HG03354 (cell line): ENCODE measurements at regions not wholly inside any gene's neighbourhood (a gene's known extent, or its start where the extent isn't known, plus 50 kb on each side); places are given as distances from the start of the nearest gene placed in this dataset.

ENCODE experiments used
- ATAC-seq: cut with Tn5 transposase; IDR thresholded peaks from one replicate; pipeline ENCODE4 v1.9.1; 2021; ENCODE audit warnings: mild to moderate bottlenecking; ENCODE audit not compliant: unreplicated experiment, poor library complexity, severe bottlenecking

DNA sequence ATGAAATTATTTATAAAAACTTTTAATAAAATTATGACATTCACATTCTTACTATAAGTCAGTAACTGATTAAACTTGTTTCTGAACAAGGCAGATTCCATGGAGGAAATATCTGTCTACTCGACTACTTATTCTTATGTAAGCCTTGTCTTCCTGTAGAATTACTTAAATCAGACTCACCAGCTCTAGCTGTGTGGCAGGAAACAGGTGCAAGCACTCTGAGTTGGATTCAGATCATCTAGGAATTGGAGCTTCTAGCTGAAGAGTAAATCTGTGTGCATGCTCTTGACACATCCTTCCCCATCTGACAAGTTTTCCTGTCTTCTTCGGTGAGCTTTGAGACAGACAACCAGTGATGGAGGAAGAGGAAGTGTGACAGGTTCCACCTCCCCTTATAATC, 284.7 kb downstream of the TRIB2 start:
- no peak for ATAC-seq

DNA sequence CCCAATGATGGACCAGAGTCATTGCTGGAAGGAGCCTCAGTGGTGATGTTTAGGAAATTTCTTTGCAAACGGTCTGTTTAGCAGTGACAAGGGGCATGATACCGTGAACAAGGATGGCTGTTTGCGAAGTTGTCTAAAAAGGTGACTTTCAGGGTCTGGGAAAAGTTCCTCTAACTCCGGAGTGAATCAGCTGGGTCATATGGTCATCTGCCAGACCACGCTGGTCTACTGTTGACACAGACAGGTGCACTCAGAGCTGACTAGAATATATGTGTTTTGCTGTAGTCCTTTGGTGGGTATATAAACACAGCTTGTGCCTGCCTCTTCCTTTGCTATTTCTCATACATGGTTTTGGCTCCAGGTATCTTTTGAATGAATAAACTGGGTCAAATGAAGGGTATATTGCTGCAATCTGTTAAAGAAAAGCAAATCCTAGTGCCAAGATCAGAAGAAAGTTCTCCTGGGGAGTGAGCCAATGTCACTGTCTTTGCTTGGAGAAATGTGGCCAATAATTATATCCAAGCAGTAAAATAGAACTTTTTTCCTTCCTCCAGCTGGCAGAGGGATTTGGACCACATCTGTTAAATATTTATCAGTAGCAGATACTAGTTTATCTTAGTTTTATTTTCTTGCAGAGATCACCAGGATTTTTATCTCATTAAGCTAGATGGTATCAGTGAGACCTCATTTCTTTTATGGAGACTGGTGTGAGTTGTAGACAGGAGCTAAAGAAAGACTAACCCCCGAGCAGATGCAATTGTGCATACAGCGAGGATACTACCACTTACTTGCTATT, 286.0 kb downstream of the TRIB2 start:
- no peak for ATAC-seq

DNA sequence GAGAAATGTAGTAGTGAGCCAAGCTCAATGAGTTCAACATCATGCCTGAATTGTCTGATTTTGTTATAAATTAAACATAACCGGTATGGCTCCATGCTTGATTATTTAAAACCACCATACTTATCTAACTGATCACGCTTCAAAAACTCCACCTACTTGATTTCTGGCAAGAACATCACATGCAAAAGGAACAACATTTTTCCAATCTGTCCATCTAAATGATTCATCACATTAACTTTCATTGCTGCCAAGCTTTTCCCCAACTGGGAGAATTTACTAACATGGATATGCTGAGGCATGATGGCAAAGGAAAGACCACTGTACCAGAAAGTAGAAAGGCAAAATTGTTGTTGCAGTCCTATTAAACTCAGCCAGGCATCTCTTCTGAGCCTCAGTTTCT, 286.8 kb downstream of the TRIB2 start:
- no peak for ATAC-seq

DNA sequence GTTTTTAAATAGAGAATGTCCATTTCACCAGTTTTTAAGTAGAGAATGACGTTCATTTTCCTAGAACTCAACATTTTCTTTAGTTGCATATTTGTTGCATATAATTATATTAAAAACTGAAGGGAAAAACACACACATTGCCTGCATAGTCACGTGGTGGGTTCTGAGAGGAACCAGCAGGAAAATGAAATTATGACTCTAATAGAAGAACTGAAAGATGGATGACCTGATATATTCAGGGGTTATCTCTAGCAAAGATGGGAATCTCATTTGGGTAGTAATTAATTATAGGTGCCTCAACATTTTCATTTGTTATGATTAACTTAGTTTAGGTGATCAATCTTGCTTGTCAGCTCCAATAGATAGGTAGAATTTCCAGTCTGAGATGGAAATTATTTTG, 288.3 kb downstream of the TRIB2 start:
- ATAC-seq, result no peak

DNA sequence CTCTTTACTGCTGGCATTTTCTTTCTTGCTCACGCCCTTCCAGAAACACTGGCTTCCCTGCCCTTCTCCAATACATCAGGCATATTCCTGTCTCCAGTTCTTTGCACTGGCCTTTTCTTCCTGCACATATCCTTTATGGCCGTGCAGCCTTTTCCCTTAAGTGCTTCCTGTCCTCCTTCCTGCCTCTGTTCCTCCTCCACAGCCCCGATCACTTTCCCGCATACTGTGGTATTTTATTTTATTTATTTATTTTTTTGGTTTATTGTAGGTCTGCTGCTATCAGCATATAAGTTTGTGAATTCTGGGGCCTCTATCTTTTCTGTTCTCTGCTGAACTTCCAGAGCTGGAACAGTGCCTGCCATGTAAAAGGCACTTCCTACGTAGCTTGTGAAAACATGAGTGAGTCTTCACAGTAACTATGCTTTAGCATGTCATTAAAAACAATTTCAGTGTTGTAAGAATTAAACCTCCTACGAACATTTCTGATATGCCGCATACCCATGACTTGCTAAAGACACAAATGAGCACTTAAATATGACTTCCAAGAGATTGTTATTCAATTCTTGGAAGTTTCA, 289.1 kb downstream of the TRIB2 start:
- ATAC-seq, result no peak

DNA sequence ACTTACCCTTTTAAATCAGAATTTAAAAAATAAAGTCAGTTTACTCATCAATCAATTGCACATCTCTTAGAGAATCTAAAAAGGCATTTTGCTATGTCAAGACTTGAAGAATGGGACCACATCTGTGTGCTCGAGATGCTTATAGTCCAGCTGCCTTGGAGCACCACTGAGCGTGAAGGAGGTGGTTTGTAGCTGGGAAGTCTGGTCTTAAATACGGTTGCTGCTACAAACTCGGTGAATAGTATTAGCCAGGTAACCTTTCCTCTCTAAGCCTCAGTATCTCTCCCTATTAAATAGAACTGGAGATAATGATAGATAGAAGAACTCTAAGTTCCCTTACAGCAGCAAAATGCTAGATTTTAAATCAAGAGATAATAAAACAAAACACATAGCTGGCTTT, 289.7 kb downstream of the TRIB2 start:
- ATAC-seq, result no peak

DNA sequence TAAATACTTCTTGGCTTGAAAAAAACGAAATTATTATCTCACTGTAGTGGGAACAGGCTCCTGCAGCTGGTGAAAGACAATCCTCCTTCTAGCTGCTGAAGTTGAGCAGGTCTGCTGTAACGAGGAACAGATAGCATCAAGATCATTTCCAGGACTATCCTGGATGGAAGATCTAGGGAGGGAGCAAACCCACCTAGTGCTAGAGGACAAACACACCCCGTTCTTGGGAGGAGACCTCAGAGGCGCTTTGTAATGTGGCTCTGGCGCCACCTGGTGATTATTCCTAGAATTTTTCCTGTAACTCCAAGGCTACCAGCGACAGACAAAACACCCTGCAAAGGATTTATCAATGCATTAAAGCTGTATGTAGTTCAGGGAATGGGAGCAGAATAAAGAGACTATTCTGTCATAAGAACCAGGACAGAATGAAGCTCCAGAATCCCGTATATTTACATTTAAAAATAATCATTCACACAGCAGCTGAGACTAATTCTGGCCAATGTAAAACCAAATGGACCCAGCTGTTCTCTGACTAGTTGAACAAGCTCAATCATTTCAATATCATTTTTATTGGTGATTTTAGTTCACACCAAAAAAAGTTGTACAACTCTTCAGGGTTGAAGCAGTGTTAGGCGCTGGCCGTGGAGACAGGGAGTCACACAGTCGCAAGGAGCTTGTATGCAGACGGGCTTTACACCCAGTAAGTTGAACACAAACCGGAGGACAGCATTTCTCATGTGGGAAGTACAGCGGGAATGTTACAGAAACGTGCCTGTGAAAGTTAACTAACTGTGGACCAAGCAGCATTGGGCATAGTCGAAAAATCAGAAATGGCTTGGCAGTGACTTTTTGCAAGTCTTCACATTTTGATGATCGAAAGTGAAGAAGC, 290.3 kb downstream of the TRIB2 start:
- peak; percentile 89 for ATAC-seq

DNA sequence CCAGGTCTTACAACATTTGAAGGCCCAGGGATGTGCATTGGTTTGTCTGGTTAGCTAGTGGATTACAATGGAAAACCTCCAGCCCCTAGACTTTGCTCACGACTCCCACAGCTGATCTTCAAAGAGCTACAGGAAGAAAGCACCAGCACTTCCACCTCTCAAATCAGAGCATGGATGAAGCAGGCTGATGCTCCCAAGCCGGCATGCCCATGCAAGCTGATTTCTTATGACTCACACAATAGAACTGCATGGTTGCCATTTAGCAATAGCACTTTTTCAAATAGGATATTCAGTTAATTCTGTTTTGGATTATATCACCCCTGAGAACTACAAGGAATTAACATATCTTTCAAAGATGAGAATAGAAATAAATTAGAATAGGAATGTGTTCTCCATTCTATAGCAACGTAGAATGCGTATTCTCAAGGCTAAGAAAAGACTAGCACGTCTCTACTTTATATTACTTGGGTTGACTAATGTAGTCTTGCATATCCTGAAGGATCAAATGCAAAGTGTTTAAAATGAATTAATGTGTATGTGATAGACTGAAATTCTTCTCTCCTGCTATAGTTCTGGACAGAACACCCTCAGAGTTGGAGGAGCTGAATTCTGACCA, 292.4 kb downstream of the TRIB2 start:
- ATAC-seq, result no peak

DNA sequence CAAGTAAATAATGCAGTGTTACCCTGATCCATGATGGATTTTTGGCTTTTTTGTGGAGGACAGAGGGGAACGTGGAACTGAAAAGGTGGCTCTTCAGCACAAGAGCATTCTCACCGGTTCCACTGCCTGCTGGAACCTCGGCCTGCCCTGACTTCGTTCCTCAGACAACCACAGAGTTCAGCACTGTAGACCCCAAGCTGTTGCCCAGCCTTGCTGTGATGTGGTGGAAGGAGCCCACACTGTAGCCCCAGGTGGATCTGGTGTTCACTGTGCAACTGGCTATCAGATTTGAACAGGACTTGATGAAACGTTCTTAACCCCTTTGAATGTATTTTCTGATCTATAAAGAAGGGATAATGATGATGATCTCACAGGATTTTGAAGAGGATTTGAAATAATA, 293.5 kb downstream of the TRIB2 start:
- ATAC-seq, result no peak

DNA sequence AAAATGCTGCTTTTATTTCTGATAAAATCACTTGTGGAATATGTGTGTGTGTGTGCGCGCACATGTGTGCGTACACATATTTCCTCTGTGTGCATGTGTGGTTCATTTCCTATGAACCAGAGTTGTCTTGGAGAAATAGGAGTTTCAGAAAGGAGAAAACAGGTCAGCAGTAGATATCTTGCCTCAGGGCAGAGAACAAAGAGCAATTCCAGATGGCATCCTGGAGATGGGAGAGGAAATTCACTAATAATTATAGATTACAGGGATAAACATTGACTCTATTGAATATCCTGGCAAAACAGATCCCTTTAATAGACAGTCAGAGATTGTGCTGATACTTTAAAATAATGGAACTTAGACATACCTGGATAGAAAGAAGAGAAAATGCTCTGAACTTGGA, 298.0 kb downstream of the TRIB2 start:
- no peak for ATAC-seq

DNA sequence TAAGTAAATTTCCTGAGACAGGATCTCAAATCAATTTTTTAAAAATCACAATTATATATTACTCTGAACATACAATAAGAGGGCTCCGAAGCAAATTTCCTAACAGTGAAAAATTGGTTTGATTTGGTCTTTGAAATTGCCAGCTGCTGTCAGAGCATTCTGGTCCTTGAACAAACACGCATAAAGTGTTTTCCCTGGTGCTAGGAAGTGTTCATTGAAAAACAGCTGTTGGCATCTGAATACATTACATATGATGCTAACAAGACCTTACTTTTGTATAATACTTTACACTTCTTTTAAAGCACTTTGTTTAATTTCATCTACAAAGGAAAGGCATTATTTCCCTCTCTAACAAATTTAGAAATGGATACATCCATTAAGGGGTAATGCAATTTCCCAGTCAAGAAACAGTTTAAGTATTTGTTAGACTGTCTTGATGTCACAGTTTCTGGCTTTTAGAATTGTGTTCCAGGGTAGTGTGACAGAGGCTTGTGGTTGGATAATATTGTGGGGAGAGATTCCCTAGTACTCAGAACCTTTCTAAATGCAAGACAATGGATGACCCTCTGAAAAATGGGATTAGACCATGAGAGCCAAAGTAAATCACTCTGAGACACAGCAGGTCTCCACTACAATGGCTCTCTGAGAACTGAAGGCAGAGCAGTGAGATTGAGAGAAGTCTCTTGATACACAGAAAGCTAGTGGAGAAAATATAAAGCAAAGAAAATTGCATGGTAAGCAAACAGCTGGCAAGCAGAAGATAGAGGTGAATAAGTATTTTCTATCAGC, 299.0 kb downstream of the TRIB2 start:
- ATAC-seq, result no peak

DNA sequence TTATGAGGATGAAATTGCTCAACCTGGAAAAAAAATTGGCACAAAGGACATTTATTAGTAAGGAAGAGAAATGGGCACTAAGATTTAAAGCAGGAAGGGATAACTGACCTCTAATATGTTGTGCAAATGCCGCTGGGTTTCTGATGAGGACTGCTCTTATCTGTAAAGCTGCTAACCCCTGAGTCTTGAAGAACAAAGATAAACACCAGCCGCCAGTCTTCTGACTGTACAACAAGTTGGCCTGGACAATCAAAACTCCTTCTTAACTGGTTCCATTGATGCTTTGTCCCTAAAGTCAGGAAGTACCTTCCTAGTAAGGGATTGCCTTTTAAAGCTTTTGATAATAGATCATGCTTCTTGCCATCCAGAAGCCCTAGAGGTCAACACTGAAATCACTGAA, 301.8 kb downstream of the TRIB2 start:
- ATAC-seq, result no peak

DNA sequence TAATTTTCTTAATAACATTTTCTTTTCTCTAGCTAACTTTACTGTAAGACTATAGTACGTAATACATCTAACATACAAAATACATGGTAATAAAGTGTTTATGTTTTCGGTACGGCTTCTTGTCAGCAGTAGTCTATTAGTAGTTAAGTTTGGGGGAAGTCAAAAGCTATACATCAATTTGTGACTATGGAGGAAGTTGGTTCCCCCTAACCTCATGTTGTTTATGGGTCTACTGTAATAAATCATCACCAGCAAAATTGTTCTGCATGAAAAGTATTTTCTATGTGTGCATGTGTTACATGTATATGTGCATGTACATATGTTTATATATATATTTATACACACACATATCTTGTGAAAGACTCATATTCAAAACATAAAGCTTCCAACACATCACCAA, 303.0 kb downstream of the TRIB2 start:
- no peak for ATAC-seq

DNA sequence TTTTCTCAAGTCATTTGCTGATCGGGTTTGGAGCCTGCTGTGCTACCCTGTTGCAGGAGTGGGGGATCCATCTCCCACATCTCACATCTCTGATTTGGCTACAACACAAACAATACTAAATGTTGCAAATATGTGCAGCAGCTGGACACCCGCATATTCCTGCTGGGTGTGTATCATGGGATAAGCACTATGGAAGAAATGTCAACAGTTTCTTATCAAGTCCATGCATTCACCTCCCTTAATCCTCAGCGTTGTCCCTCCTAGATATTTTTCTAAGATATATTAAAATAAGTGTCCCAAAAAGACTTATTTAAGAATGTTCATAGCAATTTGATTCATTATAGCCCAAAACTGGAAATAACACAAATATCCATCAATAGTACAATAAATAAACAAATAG, 303.7 kb downstream of the TRIB2 start:
- ATAC-seq, result no peak

DNA sequence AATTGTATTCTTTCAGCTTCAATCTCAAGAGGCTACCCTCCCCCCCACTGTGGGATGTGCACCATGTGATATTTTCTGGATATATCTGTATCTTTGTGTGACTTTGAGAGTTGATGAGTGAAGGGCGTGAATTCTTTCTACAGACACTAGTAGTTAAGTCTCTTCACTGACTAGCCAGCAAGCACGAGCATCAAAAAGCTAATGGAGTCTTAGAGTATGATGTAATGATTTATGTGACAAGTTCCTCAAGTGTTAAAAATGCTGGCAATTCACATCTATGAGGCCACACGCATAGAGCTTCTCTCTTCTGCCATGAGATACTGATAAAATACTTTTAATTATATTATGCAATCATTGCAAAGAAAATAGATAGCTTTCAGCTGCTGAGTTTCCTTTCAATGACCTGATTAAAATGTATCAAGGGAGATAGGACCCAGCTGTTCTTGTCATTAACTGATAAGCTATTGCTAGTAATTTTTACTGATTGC, 304.8 kb downstream of the TRIB2 start:
- ATAC-seq, result no peak

DNA sequence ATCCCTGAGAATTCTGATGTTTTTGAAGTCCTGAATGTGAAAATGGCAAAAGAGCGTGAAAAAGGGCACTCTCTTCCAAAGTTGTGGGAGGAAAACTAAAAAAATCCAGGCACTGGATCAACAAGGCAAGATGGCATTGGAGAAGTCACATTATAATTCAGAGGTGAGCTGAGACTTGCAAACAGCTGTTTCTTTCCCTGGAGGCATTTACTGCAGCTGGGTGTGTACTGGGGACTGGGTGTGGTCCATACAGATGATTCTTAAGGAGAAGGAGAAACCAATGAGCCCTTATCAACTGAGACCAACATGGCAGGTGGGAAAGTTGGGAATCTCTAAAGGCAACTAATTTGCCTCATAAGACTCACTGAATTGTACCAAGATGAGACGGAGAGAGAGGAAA, 313.9 kb downstream of the TRIB2 start:
- no peak for ATAC-seq

DNA sequence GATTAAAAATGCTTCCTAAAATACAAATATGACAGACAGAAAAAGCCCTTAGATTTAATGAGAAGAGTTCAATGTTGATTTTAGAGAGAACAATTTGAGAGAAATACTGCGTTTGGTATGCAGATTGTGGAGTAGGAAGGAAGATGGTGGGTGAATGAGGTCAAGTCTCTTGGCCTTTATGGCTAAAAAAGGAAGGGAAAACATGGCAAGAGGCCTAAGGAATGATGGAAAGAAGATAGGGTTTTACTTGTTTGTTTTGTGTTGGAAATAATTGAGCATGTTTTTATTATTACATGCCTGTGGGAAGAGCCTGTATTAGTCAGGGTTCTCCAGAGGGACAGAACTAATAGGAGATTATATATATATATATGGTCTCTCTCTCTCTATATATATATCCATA, 318.1 kb downstream of the TRIB2 start:
- no peak for ATAC-seq

DNA sequence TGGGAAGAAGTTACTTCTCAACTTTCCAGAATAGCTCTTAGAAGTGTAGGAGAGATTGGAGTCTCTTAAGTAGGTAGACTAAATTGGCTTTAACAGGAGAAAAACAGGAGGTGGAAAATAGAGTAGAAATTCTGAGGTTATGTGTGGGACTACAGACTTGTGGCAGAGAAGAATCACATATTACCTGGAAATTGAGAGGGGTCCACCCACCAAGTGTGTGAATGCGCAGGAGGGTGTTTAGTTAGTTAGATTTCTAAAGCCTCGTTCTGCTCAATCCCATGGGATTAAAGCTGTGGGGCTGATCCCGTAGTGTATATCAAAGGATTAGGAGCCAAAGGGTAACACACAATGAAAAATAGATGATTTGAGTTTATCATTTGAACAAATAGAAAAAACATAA, 319.1 kb downstream of the TRIB2 start:
- ATAC-seq, result no peak

DNA sequence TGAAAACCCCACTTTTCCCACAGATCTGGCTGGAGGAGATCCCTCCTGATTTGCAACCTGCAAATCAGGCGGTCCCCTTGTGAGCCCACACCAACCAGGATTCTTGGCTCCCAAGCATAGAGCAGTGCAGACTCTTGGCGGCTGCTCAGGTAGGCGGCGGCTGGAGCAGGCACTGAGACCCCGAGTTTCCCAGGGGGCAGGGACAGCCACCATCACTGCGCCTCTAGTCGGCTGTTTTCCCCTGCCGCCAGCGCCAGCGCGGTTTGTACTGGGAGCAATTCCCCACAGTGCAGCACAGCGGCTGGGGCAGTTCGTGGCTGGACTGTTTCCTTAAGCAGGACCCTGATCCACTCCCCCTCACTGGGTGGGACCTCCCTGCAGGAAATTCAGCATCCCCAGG, 323.3 kb downstream of the TRIB2 start:
- ATAC-seq, result no peak
